Parathyroid adenoma (tissue), 2 donors: ENCODE measurements at regions not wholly inside any gene's neighbourhood (a gene's known extent, or its start where the extent isn't known, plus 50 kb on each side); places are given as distances from the start of the nearest gene placed in this dataset.

Source experiments
- H2AFZ ChIP-seq: fragments of 300-600 bp; sonication (generic); one replicate; pipeline ENCODE4 v1.7.0; 2017; ENCODE audit warnings: antibody characterized with exemption, mild to moderate bottlenecking
- H3K27ac ChIP-seq: fragments of 300-600 bp; sonication (generic); one replicate; pipeline ENCODE4 v1.7.0; 2017
- H3K27me3 ChIP-seq: fragments of 300-600 bp; sonication (generic); one replicate; pipeline ENCODE4 v1.7.0; 2017; ENCODE audit warnings: low read length; ENCODE audit not compliant: control insufficient read depth, insufficient read depth
- H3K36me3 ChIP-seq: fragments of 300-600 bp; sonication (generic); one replicate; pipeline ENCODE4 v1.7.0; 2017; ENCODE audit warnings: low read length; ENCODE audit not compliant: control insufficient read depth, insufficient read depth
- H3K4me1 ChIP-seq: fragments of 300-600 bp; sonication (generic); one replicate; pipeline ENCODE4 v1.7.0; 2017; ENCODE audit warnings: control low read depth
- H3K4me2 ChIP-seq: fragments of 300-600 bp; sonication (generic); one replicate; pipeline ENCODE4 v1.7.0; 2017; ENCODE audit warnings: low read length
- H3K4me3 ChIP-seq: fragments of 300-600 bp; sonication (generic); one replicate; pipeline ENCODE4 v1.7.0; 2017; ENCODE audit warnings: low read depth, low read length
- H3K79me2 ChIP-seq: fragments of 300-600 bp; sonication (generic); one replicate; pipeline ENCODE4 v1.7.0; 2017; ENCODE audit warnings: control low read depth
- H3K9ac ChIP-seq: fragments of 300-600 bp; sonication (generic); one replicate; pipeline ENCODE4 v1.7.0; 2017; ENCODE audit warnings: mild to moderate bottlenecking
- H3K9me3 ChIP-seq: fragments of 300-600 bp; sonication (generic); one replicate; pipeline ENCODE4 v1.7.0; 2017; ENCODE audit warnings: low read length; ENCODE audit not compliant: control insufficient read depth
- CTCF ChIP-seq: fragments of 300-600 bp; sonication (generic); IDR thresholded peaks from one replicate; pipeline ENCODE4 v1.7.0; 2017; ENCODE audit warnings: antibody characterized with exemption, mild to moderate bottlenecking
- donor health status: primary hyperparathyroidism.

- H3K4me2 ChIP-seq = no peak overlapping the region
- no peak overlapping the region for H3K27ac ChIP-seq
- no peaks in the 10 kb centered on the region for H3K27me3 ChIP-seq
- H3K4me3 ChIP-seq = no peak overlapping the region
- no peaks in the 10 kb centered on the region for H3K9me3 ChIP-seq
- TF ChIP-seq CTCF = no peak
- no peak overlapping the region for H3K9ac ChIP-seq
- H3K36me3 ChIP-seq = no peaks in the 10 kb centered on the region
- peaks cover 10% of the 10 kb centered on the region for H3K4me1 ChIP-seq
- H3K79me2 ChIP-seq = no peaks in the 10 kb centered on the region
- no peak overlapping the region for H2AFZ ChIP-seq
These were observed 190.1 kb downstream of the HAUS1 start for GRCh38 chr18:46294318-46294717.

- no peak overlapping the region for H3K9ac ChIP-seq
- no peak for TF ChIP-seq CTCF
These were observed 190.6 kb downstream of the HAUS1 start for GRCh38 chr18:46294751-46295150.

GRCh38 chr18:46295416-46295815 is 191.2 kb downstream of the HAUS1 start:
- Histone ChIP-seq H3K9me3 (no peaks in the 10 kb centered on the region), H3K27ac (no peak overlapping the region), H3K4me2 (no peak overlapping the region), H3K4me3 (no peak overlapping the region), H3K27me3 (no peaks in the 10 kb centered on the region), H3K79me2 (no peaks in the 10 kb centered on the region), H3K9ac (no peak overlapping the region), H2AFZ (no peak overlapping the region), H3K36me3 (no peaks in the 10 kb centered on the region), H3K4me1 (peaks cover 6% of the 10 kb centered on the region)
- TF ChIP-seq CTCF = no peak

More at GRCh38 chr18:46294751-46295150, 190.6 kb downstream of the HAUS1 start:
- Histone ChIP-seq H2AFZ (no peak overlapping the region), H3K4me3 (no peak overlapping the region), H3K9me3 (no peaks in the 10 kb centered on the region), H3K27me3 (no peaks in the 10 kb centered on the region), H3K27ac (no peak overlapping the region), H3K36me3 (no peaks in the 10 kb centered on the region), H3K4me2 (no peak overlapping the region), H3K79me2 (no peaks in the 10 kb centered on the region), H3K4me1 (peaks cover 6% of the 10 kb centered on the region)

- H3K9ac ChIP-seq = no peak overlapping the region
- peaks cover 6% of the 10 kb centered on the region for H3K4me1 ChIP-seq
These were observed 192.5 kb downstream of the HAUS1 start for GRCh38 chr18:46296656-46297055.

More at GRCh38 chr18:46296656-46297055, 192.5 kb downstream of the HAUS1 start:
- Histone ChIP-seq H3K36me3 (no peaks in the 10 kb centered on the region), H2AFZ (no peak overlapping the region), H3K4me3 (no peak overlapping the region), H3K27me3 (no peaks in the 10 kb centered on the region), H3K27ac (no peak overlapping the region), H3K79me2 (no peaks in the 10 kb centered on the region), H3K4me2 (no peak overlapping the region), H3K9me3 (no peaks in the 10 kb centered on the region)
- no peak for TF ChIP-seq CTCF
